ENCODE measurements at regions not wholly inside any gene's neighbourhood (a gene's known extent, or its start where the extent isn't known, plus 50 kb on each side); places are given as distances from the start of the nearest gene placed in this dataset.

GRCh38 chr6:132194529-132194928 lies 206.7 kb downstream of the MOXD1 start:
- TF ChIP-seq CTCF (IDR thresholded peaks at IDR 0.05) = no peak
- DNase-seq (ENCODE audit: low spot score) (no peak), ATAC-seq (ENCODE audit: insufficient number of reproducible peaks, low FRiP score, low read depth) (no peak)
- H3K36me3 ChIP-seq = no peaks in the 10 kb centered on the region
- H3K27ac ChIP-seq = no peak overlapping the region
- H3K27me3 ChIP-seq (replicated peaks; ENCODE audit: insufficient read depth) = no peaks in the 10 kb centered on the region
- no peak overlapping the region for H3K4me3 ChIP-seq
- H3K4me1 ChIP-seq (ENCODE audit: control insufficient read depth in 1 of 2, low read depth in 2 of 2) = peaks cover 21 to 52% of the 10 kb centered on the region in 2 donors
- H3K9me3 ChIP-seq = no peaks in the 10 kb centered on the region

GRCh38 chr6:132192631-132193030 lies 208.6 kb downstream of the MOXD1 start:
- Histone ChIP-seq H3K9me3 (no peaks in the 10 kb centered on the region), H3K27ac (peak overlapping the region; percentile 1 to 63), H3K36me3 (no peaks in the 10 kb centered on the region), H3K27me3 (replicated peaks; ENCODE audit: insufficient read depth) (no peaks in the 10 kb centered on the region), H3K4me3 (peak overlapping the region; percentile 25), H3K4me1 (ENCODE audit: control insufficient read depth in 1 of 2, low read depth in 2 of 2) (peaks cover 22 to 47% of the 10 kb centered on the region in 2 donors)
- no peak for DNase-seq (ENCODE audit: low spot score)
- ATAC-seq (ENCODE audit: insufficient number of reproducible peaks, low FRiP score, low read depth) = peak; percentile 39
- no peak for TF ChIP-seq CTCF (IDR thresholded peaks at IDR 0.05)

- H3K4me1 ChIP-seq (ENCODE audit: control insufficient read depth in 1 of 2, low read depth in 2 of 2) = peaks cover 22 to 47% of the 10 kb centered on the region in 2 donors
- peak; percentile 22 for ATAC-seq (ENCODE audit: insufficient number of reproducible peaks, low FRiP score, low read depth)
- H3K4me3 ChIP-seq = no peak overlapping the region
- H3K27ac ChIP-seq = peak overlapping the region; percentile 64 to 69
- no peaks in the 10 kb centered on the region for H3K9me3 ChIP-seq
- H3K36me3 ChIP-seq = no peaks in the 10 kb centered on the region
- no peak for DNase-seq (ENCODE audit: low spot score)
- no peak for TF ChIP-seq CTCF (IDR thresholded peaks at IDR 0.05)
- no peaks in the 10 kb centered on the region for H3K27me3 ChIP-seq (replicated peaks; ENCODE audit: insufficient read depth)
Observed at GRCh38 chr6:132190815-132191175, 210.5 kb downstream of the MOXD1 start.

- peak; percentile 15 for ATAC-seq (ENCODE audit: insufficient number of reproducible peaks, low FRiP score, low read depth)
Observed at GRCh38 chr6:132190097-132190814, 211.0 kb downstream of the MOXD1 start.

More at GRCh38 chr6:132190097-132190814, 211.0 kb downstream of the MOXD1 start:
- no peaks in the 10 kb centered on the region for H3K36me3 ChIP-seq
- no peaks in the 10 kb centered on the region for H3K27me3 ChIP-seq (replicated peaks; ENCODE audit: insufficient read depth)
- H3K9me3 ChIP-seq = no peaks in the 10 kb centered on the region
- DNase-seq (ENCODE audit: low spot score) = no peak
- H3K4me3 ChIP-seq = no peak overlapping the region
- H3K27ac ChIP-seq = peak overlapping the region; percentile 64 to 69
- TF ChIP-seq CTCF (IDR thresholded peaks at IDR 0.05) = no peak
- peaks cover 22 to 47% of the 10 kb centered on the region in 2 donors for H3K4me1 ChIP-seq (ENCODE audit: control insufficient read depth in 1 of 2, low read depth in 2 of 2)

All from thoracic aorta (tissue), 2 donors.